WTC11 (cell line): ENCODE measurements at regions not wholly inside any gene's neighbourhood (a gene's known extent, or its start where the extent isn't known, plus 50 kb on each side); places are given as distances from the start of the nearest gene placed in this dataset.

Experiments
- ATF2 ChIP-seq: sonication (generic); formaldehyde crosslinking; IDR thresholded peaks from 2 replicates; pipeline ENCODE4 v1.8.1; 2022; ENCODE audit warnings: low read depth, missing genetic modification reagents, borderline replicate concordance
- CREB1 ChIP-seq: sonication (generic); formaldehyde crosslinking; IDR thresholded peaks from 2 replicates; pipeline ENCODE4 v1.8.0; 2023; ENCODE audit warnings: mild to moderate bottlenecking, missing genetic modification reagents
- CTCF ChIP-seq: fragments of 200-600 bp; IDR thresholded peaks from 2 replicates; pipeline ENCODE4 v1.8.0; 2022; ENCODE audit warnings: antibody characterized with exemption
- SMAD3 ChIP-seq: sonication (generic); formaldehyde crosslinking; IDR thresholded peaks from 2 replicates; pipeline ENCODE4 v1.8.0; 2022; ENCODE audit warnings: missing genetic modification reagents, mild to moderate bottlenecking, borderline replicate concordance
- SP1 ChIP-seq: sonication (generic); formaldehyde crosslinking; conservative IDR thresholded peaks from 2 replicates; pipeline ENCODE4 v1.8.1; 2022; ENCODE audit warnings: missing genetic modification reagents
- USF1 ChIP-seq: sonication (generic); formaldehyde crosslinking; IDR thresholded peaks from 2 replicates; pipeline ENCODE4 v1.8.0; 2022; ENCODE audit warnings: mild to moderate bottlenecking, missing genetic modification reagents
- TF ChIP-seq, protein P1 (sequence below): sonication (generic); formaldehyde crosslinking; IDR thresholded peaks from 2 replicates; pipeline ENCODE4 v1.8.1; 2022; ENCODE audit warnings: mild to moderate bottlenecking, missing genetic modification reagents, moderate library complexity, borderline replicate concordance
- TF ChIP-seq, protein P2 (sequence below): sonication (generic); formaldehyde crosslinking; IDR thresholded peaks from 2 replicates; pipeline ENCODE4 v1.8.0; 2022; ENCODE audit warnings: mild to moderate bottlenecking, missing genetic modification reagents

DNA sequence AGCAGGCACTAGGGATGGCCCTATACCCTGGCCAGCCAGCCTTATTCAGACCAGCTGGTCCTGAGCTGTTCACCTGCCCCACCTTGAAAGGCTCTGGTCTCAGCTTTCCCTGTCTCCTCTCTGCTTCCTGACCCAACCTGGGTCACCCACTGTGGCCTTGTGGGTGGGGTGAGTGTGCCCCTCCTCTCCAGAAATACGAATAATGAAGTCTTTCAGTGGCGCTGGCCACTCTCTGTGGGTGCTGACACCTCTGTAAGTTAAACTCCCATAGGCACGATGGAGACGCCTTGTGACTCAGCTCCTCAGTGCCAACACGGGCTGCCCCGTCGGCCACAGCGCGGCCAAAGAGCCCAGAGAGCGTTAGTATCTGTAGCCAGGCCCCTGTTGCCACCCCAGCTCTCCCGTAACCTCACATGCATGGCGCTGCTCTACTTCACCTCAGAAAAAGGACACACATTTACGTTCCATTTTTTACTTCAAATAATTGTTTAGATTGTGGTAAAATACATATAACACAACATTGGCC lies 74.6 kb upstream of the SEPTIN5 start:
- TF ChIP-seq SMAD3 (CRISPR knock-in tag) (no peak), USF1 (no peak), ATF2 (CRISPR knock-in tag) (no peak), SP1 (CRISPR knock-in tag) (no peak), CTCF (no peak), CREB1 (CRISPR knock-in tag) (no peak)
- TF ChIP-seq, protein P1, sequence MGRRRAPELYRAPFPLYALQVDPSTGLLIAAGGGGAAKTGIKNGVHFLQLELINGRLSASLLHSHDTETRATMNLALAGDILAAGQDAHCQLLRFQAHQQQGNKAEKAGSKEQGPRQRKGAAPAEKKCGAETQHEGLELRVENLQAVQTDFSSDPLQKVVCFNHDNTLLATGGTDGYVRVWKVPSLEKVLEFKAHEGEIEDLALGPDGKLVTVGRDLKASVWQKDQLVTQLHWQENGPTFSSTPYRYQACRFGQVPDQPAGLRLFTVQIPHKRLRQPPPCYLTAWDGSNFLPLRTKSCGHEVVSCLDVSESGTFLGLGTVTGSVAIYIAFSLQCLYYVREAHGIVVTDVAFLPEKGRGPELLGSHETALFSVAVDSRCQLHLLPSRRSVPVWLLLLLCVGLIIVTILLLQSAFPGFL (CRISPR knock-in tag): no peak
- TF ChIP-seq, protein P2, sequence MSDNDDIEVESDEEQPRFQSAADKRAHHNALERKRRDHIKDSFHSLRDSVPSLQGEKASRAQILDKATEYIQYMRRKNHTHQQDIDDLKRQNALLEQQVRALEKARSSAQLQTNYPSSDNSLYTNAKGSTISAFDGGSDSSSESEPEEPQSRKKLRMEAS (CRISPR knock-in tag): no peak
